22Rv1 (cell line): ENCODE measurements at regions not wholly inside any gene's neighbourhood (a gene's known extent, or its start where the extent isn't known, plus 50 kb on each side); places are given as distances from the start of the nearest gene placed in this dataset.

Experiments
- H3K27ac ChIP-seq: fragments of 450-650 bp; 2 replicates; pipeline ENCODE4 v1.5.1; 2017
- ZFX ChIP-seq: fragments of 450-650 bp; IDR thresholded peaks from 2 replicates; pipeline ENCODE4 v1.6.1; 2017; ENCODE audit warnings: antibody characterized with exemption, borderline replicate concordance
- TF ChIP-seq, protein P1 (sequence below): fragments of 450-650 bp; IDR thresholded peaks from 2 replicates; pipeline ENCODE4 v1.5.1; 2017; ENCODE audit warnings: mild to moderate bottlenecking

DNA sequence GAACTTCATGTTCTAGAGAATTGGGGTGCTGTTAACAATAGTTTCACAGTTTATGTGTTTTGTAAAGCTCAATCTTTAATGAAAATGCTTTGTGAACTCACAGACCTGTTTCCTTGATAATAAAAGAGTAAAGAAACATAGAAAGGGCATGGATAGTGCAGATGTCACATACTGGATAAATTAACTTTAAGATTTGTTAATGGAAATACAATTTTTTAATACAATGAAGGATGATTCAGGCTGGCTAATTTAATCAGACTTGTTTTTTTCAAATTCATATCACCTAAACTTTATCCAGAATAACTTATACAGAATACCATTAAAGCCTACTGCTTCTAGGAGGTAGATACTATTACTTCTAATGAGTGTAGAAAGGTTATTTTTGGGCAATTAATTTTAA lies 1033.5 kb upstream of the SLC10A2 start:
- TF ChIP-seq, protein P1, sequence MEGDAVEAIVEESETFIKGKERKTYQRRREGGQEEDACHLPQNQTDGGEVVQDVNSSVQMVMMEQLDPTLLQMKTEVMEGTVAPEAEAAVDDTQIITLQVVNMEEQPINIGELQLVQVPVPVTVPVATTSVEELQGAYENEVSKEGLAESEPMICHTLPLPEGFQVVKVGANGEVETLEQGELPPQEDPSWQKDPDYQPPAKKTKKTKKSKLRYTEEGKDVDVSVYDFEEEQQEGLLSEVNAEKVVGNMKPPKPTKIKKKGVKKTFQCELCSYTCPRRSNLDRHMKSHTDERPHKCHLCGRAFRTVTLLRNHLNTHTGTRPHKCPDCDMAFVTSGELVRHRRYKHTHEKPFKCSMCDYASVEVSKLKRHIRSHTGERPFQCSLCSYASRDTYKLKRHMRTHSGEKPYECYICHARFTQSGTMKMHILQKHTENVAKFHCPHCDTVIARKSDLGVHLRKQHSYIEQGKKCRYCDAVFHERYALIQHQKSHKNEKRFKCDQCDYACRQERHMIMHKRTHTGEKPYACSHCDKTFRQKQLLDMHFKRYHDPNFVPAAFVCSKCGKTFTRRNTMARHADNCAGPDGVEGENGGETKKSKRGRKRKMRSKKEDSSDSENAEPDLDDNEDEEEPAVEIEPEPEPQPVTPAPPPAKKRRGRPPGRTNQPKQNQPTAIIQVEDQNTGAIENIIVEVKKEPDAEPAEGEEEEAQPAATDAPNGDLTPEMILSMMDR: no peak
- TF ChIP-seq ZFX: no peak
- H3K27ac ChIP-seq: no peak overlapping the region

DNA sequence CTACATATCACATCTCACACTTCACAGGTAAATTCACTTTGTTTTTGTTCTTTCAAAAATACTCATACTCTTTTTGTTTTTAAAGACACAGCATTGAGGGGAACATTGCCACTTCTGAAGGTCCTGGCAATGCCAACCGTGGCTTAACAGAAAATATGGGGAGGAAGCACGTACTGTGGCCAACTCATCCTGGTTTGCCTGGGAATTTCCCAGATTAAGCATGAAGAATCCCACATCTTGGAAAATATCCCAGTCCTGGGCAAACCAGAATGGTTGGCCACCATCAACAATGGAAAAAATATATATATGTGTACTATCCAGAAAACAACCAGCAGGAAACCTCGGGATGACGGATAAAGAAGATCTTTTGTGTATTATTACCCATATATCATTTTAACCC lies 1032.2 kb upstream of the SLC10A2 start:
- H3K27ac ChIP-seq: no peak overlapping the region

DNA sequence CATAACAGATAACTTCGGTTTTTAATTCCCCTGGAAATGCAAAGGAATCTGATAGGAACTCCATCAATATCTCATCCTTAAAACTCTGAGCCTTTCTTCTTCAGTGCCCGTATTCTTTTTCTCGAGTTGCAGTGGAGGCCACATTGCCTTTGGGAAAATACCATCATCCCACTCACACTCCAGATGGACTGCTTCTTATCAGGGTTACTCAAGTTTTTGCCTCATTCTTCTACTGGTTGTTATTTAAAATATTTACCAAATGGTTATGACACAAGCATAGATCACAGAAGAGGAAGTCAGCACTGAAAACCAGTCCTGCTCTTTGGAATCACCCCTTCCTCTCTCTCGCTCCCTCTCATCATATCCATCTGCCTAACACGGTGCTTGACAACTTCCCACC lies 1020.5 kb upstream of the SLC10A2 start:
- no peak overlapping the region for H3K27ac ChIP-seq
- TF ChIP-seq, protein P1: no peak

More for the DNA sequence above, 1032.2 kb upstream of the SLC10A2 start:
- TF ChIP-seq, protein P1: no peak
- no peak for TF ChIP-seq ZFX

DNA sequence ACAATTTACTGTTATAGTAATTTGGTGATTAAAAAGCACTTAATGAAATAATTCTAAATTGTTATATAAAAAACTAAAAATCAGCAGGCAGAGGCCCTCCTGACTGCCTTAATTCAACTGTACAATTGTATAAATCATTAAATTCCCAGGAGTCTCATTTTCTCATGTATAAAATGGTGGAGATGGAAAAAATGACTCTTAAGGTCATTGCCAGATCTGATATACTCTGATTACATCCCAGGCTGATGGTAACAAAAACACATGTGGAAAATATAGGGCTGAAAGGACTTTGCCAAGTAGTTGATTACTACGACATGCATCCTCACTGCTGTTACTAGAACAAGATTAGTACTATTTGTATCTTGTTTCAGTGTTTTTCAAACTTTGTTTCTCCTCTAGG lies 1020.0 kb upstream of the SLC10A2 start:
- no peak for TF ChIP-seq ZFX
- TF ChIP-seq, protein P1: no peak
- H3K27ac ChIP-seq: no peak overlapping the region

DNA sequence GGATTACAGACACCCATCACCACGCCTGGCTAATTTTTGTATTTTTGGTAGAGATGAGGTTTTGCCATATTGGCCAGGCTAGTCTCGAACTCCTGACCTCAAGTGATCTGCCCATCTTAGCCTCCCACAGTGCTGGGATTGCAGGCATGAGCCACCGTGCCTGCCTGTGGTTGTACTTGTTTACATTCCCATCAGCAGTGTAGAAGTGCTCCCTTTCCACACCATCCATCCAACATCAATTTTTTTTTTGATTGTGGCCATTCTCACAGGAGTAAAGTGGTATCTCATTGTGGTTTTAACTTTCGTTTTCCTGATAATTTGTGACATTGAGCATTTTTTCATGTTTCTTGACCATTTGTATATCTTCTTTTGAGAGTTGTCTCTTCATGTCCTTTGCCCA lies 1019.4 kb upstream of the SLC10A2 start:
- no peak overlapping the region for H3K27ac ChIP-seq
- TF ChIP-seq, protein P1: no peak
- no peak for TF ChIP-seq ZFX

DNA sequence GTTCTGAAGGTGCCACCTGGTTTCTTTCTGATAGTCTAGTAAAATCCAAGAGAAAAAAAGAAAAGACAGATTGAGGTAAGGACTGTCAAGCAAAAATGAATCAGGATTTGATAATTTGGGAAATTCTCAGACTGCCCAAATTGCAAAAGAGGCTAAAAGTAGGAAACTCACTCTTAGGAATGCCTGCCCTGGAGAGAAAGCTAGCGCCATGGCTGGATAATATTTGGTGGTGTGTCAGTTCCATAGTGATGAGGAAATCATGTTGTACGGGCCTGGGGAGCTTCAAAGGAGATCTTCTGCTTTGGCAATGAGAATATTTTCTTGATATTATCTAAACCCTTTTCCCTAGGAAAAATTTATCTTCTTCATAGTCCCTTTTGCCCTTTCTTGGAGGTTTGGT lies 1008.1 kb upstream of the SLC10A2 start:
- no peak for TF ChIP-seq ZFX
- TF ChIP-seq, protein P1: no peak
- H3K27ac ChIP-seq: no peak overlapping the region

DNA sequence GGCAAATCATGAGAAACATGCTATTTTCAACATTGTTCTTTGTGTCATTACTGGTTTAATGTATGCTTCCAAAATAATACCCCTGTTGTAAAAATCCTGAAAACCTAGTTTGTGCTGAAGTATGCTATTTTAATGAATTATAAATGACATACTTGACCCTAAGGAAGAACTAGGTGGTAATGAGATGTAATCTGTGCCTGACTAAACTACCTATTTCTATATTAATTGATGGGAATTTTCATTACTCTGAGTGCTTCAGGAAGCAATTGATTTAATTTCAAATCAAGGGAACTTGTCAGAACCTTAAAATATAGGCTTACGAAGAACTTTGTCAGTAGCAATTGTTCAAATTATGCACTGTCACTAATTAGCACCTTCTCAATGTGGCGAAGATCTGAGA lies 1005.6 kb upstream of the SLC10A2 start:
- no peak overlapping the region for H3K27ac ChIP-seq
- TF ChIP-seq, protein P1: no peak
- no peak for TF ChIP-seq ZFX
